ENCODE measurements at regions not wholly inside any gene's neighbourhood (a gene's known extent, or its start where the extent isn't known, plus 50 kb on each side); places are given as distances from the start of the nearest gene placed in this dataset.
A peak's percentile ranks its signal among the peaks of the same experiment; 100 is the strongest.
"Not testable (repeated sequence)": the region's sequence is repeated elsewhere in the genome, so short reads cannot be mapped to it uniquely, and the experiment has no call there.

GRCh38 chr10:64416011-64416410, 894.8 kb downstream of the REEP3 start:
- no peak for DNase-seq (ENCODE audit: low spot score)

GRCh38 chr10:64419461-64419860, 898.3 kb downstream of the REEP3 start:
- DNase-seq (ENCODE audit: low spot score), result no peak

GRCh38 chr10:64426745-64427144, 905.5 kb downstream of the REEP3 start:
- no peak for DNase-seq (ENCODE audit: low spot score)

GRCh38 chr10:64430690-64431323, 909.6 kb downstream of the REEP3 start:
- peak; percentile 52 for DNase-seq (ENCODE audit: low spot score)

- not testable (repeated sequence) for DNase-seq (ENCODE audit: low spot score)
Measured at GRCh38 chr10:64441872-64442271, 920.7 kb downstream of the REEP3 start.

GRCh38 chr10:64444163-64444562, 923.0 kb downstream of the REEP3 start:
- no peak for DNase-seq (ENCODE audit: low spot score)

GRCh38 chr10:64444564-64444963, 923.4 kb downstream of the REEP3 start:
- DNase-seq (ENCODE audit: low spot score), result no peak

- DNase-seq (ENCODE audit: low spot score), result no peak
Measured at GRCh38 chr10:64449603-64450002, 928.4 kb downstream of the REEP3 start.

- DNase-seq (ENCODE audit: low spot score), result no peak
Measured at GRCh38 chr10:64450312-64450711, 929.1 kb downstream of the REEP3 start.

- no peak for DNase-seq (ENCODE audit: low spot score)
Measured at GRCh38 chr10:64454962-64455361, 933.8 kb downstream of the REEP3 start.

GRCh38 chr10:64458306-64458705, 937.1 kb downstream of the REEP3 start:
- no peak for DNase-seq (ENCODE audit: low spot score)

- no peak for DNase-seq (ENCODE audit: low spot score)
Measured at GRCh38 chr10:64463406-64463805, 942.2 kb downstream of the REEP3 start.

GRCh38 chr10:64465653-64466052, 944.5 kb downstream of the REEP3 start:
- DNase-seq (ENCODE audit: low spot score), result no peak

- DNase-seq (ENCODE audit: low spot score), result no peak
Measured at GRCh38 chr10:64468219-64468618, 947.0 kb downstream of the REEP3 start.

GRCh38 chr10:64476506-64476905, 955.3 kb downstream of the REEP3 start:
- DNase-seq (ENCODE audit: low spot score), result no peak

- no peak for DNase-seq (ENCODE audit: low spot score)
Measured at GRCh38 chr10:64477791-64478190, 956.6 kb downstream of the REEP3 start.

- no peak for DNase-seq (ENCODE audit: low spot score)
Measured at GRCh38 chr10:64484811-64485330, 963.7 kb downstream of the REEP3 start.

GRCh38 chr10:64486149-64486548, 964.9 kb downstream of the REEP3 start:
- peak; percentile 10 for DNase-seq (ENCODE audit: low spot score)

- no peak for DNase-seq (ENCODE audit: low spot score)
Measured at GRCh38 chr10:64486901-64487300, 965.7 kb downstream of the REEP3 start.

- no peak for DNase-seq (ENCODE audit: low spot score)
Measured at GRCh38 chr10:64494901-64495300, 973.7 kb downstream of the REEP3 start.

GRCh38 chr10:64497306-64497705, 976.1 kb downstream of the REEP3 start:
- DNase-seq (ENCODE audit: low spot score), result no peak

GRCh38 chr10:64501807-64502206, 980.6 kb downstream of the REEP3 start:
- no peak for DNase-seq (ENCODE audit: low spot score)

GRCh38 chr10:64502936-64503335, 981.7 kb downstream of the REEP3 start:
- DNase-seq (ENCODE audit: low spot score), result no peak

- no peak for DNase-seq (ENCODE audit: low spot score)
Measured at GRCh38 chr10:64503429-64503828, 982.2 kb downstream of the REEP3 start.

Measured in A172 (cell line).